H1 (cell line): ENCODE measurements at regions not wholly inside any gene's neighbourhood (a gene's known extent, or its start where the extent isn't known, plus 50 kb on each side); places are given as distances from the start of the nearest gene placed in this dataset.
A peak's percentile ranks its signal among the peaks of the same experiment; 100 is the strongest.

Source experiments
- CTCF ChIA-PET: fragments of 300-600 bp; sonication (Branson Sonifier 250); formaldehyde crosslinking; loops from one replicate; lab custom pipeline; 2021; ENCODE audit not compliant: partially characterized antibody; lab: Charles Lee
- POLR2A ChIA-PET: fragments of 300-600 bp; sonication (Branson Sonifier 250); formaldehyde crosslinking; loops from one replicate; lab custom pipeline; 2021; ENCODE audit warnings: inconsistent platforms; ENCODE audit not compliant: partially characterized antibody; lab: Charles Lee
- DNase-seq, 2 experiments: peaks; one replicate each; pipeline versions ENCODE4 v3.0.0 to v3.0.0-alpha.2; 2010 to 2022; ENCODE audit warnings: low spot score in 2 of 2, low read depth in 1 of 2, mixed read lengths in 1 of 2
- FAIRE-seq: peaks from 2 replicates; lab custom pipeline; 2011; peaks lifted over from hg19 to GRCh38; lab: Jason Lieb, UNC
- H2AFZ ChIP-seq: 2 replicates; pipeline ENCODE4 v1.8.1; 2012; ENCODE audit warnings: low read length, inconsistent platforms
- H2AK5ac ChIP-seq: 2 replicates; pipeline ENCODE4 v1.6.1; 2013; ENCODE audit warnings: low read depth, low read length
- H2BK120ac ChIP-seq: replicated peaks from 2 replicates; pipeline ENCODE3; 2013; ENCODE audit warnings: low read depth, low read length, inconsistent platforms
- H2BK12ac ChIP-seq: 2 replicates; pipeline ENCODE4 v1.6.1; 2013; ENCODE audit warnings: low read depth, low read length
- H2BK15ac ChIP-seq: 2 replicates; pipeline ENCODE4 v1.6.1; 2013; ENCODE audit warnings: low read length
- H2BK20ac ChIP-seq: 2 replicates; pipeline ENCODE4 v1.6.1; 2013; ENCODE audit warnings: low read length
- H2BK5ac ChIP-seq: 2 replicates; pipeline ENCODE4 v1.6.1; 2013; ENCODE audit warnings: low read depth, low read length
- H3K14ac ChIP-seq: 2 replicates; pipeline ENCODE4 v1.6.1; 2013; ENCODE audit warnings: inconsistent platforms; ENCODE audit not compliant: insufficient read length
- H3K18ac ChIP-seq: 2 replicates; pipeline ENCODE4 v1.6.1; 2013; ENCODE audit warnings: low read length; ENCODE audit errors: extremely low read depth
- H3K23ac ChIP-seq: 2 replicates; pipeline ENCODE4 v1.6.1; 2013; ENCODE audit warnings: inconsistent platforms; ENCODE audit not compliant: insufficient read length
- H3K23me2 ChIP-seq: 2 replicates; pipeline ENCODE4 v1.6.1; 2013; ENCODE audit warnings: low read depth, low read length
- H3K27ac ChIP-seq: 2 replicates; pipeline ENCODE4 v1.6.1; 2011; ENCODE audit warnings: low read depth, low read length, inconsistent platforms
- H3K27me3 ChIP-seq, 4 experiments: replicated peaks in 1 of 4; 1 replicate in 1 of 4; 2 replicates in 3 of 4; pipeline versions ENCODE4 v1.6.1 to v1.8.1; 2011 to 2013; ENCODE audit warnings: low read length in 3 of 4, mild to moderate bottlenecking in 3 of 4, inconsistent platforms in 2 of 4, mixed read lengths in 2 of 4, moderate library complexity in 1 of 4; ENCODE audit not compliant: control insufficient read depth in 3 of 4, insufficient read depth in 3 of 4; ENCODE audit errors: extremely low read depth in 1 of 4
- H3K36me3 ChIP-seq, 4 experiments: 2 replicates each; pipeline versions ENCODE4 v1.6.1 to v1.8.1; 2011 to 2013; ENCODE audit warnings: mild to moderate bottlenecking in 4 of 4, low read length in 3 of 4, moderate library complexity in 2 of 4, control low read depth in 1 of 4, inconsistent platforms in 1 of 4; ENCODE audit not compliant: insufficient read depth in 4 of 4, control insufficient read depth in 2 of 4
- H3K4ac ChIP-seq: replicated peaks from 2 replicates; pipeline ENCODE3; 2013; ENCODE audit warnings: low read length, low read depth, mixed read lengths, inconsistent platforms; ENCODE audit not compliant: insufficient read length
- H3K4me1 ChIP-seq, 4 experiments: replicated peaks in 1 of 4; 1 replicate in 1 of 4; 2 replicates in 3 of 4; pipeline versions ENCODE4 v1.6.1 to v1.8.1; 2011 to 2013; ENCODE audit warnings: low read length in 3 of 4, inconsistent platforms in 2 of 4, mixed read lengths in 1 of 4; ENCODE audit not compliant: insufficient read depth in 4 of 4, control insufficient read depth in 3 of 4
- H3K4me2 ChIP-seq, 2 experiments: 2 replicates each; pipeline versions ENCODE4 v1.6.1 to v1.8.1; 2011 to 2013; ENCODE audit warnings: low read depth in 2 of 2, low read length in 2 of 2, control low read depth in 1 of 2, inconsistent platforms in 1 of 2, mild to moderate bottlenecking in 1 of 2; ENCODE audit not compliant: insufficient read depth in 1 of 2
- H3K4me3 ChIP-seq, 4 experiments: fragments of 200-600, 300-600 bp in 1 of 4; sonication (generic), shearing (Covaris generic), sonication (Bioruptor Twin) in 1 of 4; 2 replicates each; pipeline versions ENCODE4 v1.5.1 to v1.8.1; 2011 to 2016; ENCODE audit warnings: low read length in 4 of 4, low read depth in 3 of 4, control low read depth in 2 of 4, inconsistent platforms in 2 of 4, mild to moderate bottlenecking in 2 of 4, mixed read lengths in 1 of 4, moderate library complexity in 1 of 4; ENCODE audit not compliant: insufficient read depth in 2 of 4; ENCODE audit errors: extremely low read depth in 1 of 4
- H3K56ac ChIP-seq: replicated peaks from 2 replicates; pipeline ENCODE3; 2013; ENCODE audit warnings: low read depth, mild to moderate bottlenecking, mixed read lengths, low read length, inconsistent platforms; ENCODE audit not compliant: insufficient read length
- H3K79me1 ChIP-seq: 2 replicates; pipeline ENCODE4 v1.6.1; 2013; ENCODE audit warnings: low read depth, low read length, control low read depth
- H3K79me2 ChIP-seq, 2 experiments: 2 replicates each; pipeline versions ENCODE4 v1.6.1 to v1.8.1; 2012 to 2013; ENCODE audit warnings: low read length in 2 of 2, mild to moderate bottlenecking in 2 of 2, inconsistent platforms in 1 of 2; ENCODE audit not compliant: insufficient read depth in 2 of 2, control insufficient read depth in 1 of 2
- H3K9ac ChIP-seq, 4 experiments: replicated peaks in 1 of 4; 1 replicate in 1 of 4; 2 replicates in 3 of 4; pipeline versions ENCODE4 v1.6.1 to v1.8.1; 2011 to 2013; ENCODE audit warnings: low read depth in 3 of 4, low read length in 3 of 4, control low read depth in 2 of 4, mild to moderate bottlenecking in 2 of 4, moderate library complexity in 2 of 4, inconsistent platforms in 1 of 4; ENCODE audit errors: extremely low read depth in 1 of 4
- H3K9me3 ChIP-seq, 2 experiments: 2 replicates each; pipeline versions ENCODE4 v1.6.1 to v1.8.1; 2012 to 2013; ENCODE audit warnings: mild to moderate bottlenecking in 2 of 2, moderate library complexity in 2 of 2, control low read depth in 1 of 2, inconsistent platforms in 1 of 2, low read depth in 1 of 2, low read length in 1 of 2, mixed read lengths in 1 of 2; ENCODE audit not compliant: insufficient read depth in 2 of 2
- H4K20me1 ChIP-seq, 2 experiments: replicated peaks in 1 of 2; 2 replicates each; pipeline versions ENCODE3 to v1.8.1; 2011 to 2013; ENCODE audit warnings: inconsistent platforms in 2 of 2, low read length in 2 of 2, mild to moderate bottlenecking in 1 of 2; ENCODE audit not compliant: insufficient read depth in 2 of 2, control insufficient read depth in 1 of 2
- H4K5ac ChIP-seq: 2 replicates; pipeline ENCODE4 v1.6.1; 2013; ENCODE audit warnings: low read length, low read depth, mixed read lengths, inconsistent platforms; ENCODE audit not compliant: insufficient read length
- H4K8ac ChIP-seq: 2 replicates; pipeline ENCODE4 v1.8.0; 2013; ENCODE audit warnings: mild to moderate bottlenecking, moderate library complexity, low read length, inconsistent platforms; ENCODE audit not compliant: insufficient read depth; ENCODE audit errors: extremely low read depth
- H4K91ac ChIP-seq: replicated peaks from 2 replicates; pipeline ENCODE3; 2013; ENCODE audit warnings: low read length, mixed read lengths, inconsistent platforms; ENCODE audit not compliant: insufficient read length
- E2F6 ChIP-seq: IDR thresholded peaks from 2 replicates; pipeline ENCODE4 v1.6.1; 2012; ENCODE audit warnings: inconsistent platforms
- MAX ChIP-seq: IDR thresholded peaks from 2 replicates; pipeline ENCODE4 v1.6.1; 2012; ENCODE audit warnings: inconsistent platforms
- TAF7 ChIP-seq: optimal IDR thresholded peaks from 2 replicates; pipeline ENCODE3; 2011; ENCODE audit warnings: low read depth, mild to moderate bottlenecking, inconsistent platforms, low read length, moderate library complexity, borderline replicate concordance
- WGBS, 2 experiments: shearing (Covaris generic) in 1 of 2; methylation state at CpG; one replicate each; pipeline versions ENCODE4 v1.1.6 to v1.1.7; 2013 to 2015; ENCODE audit warnings: low lambda C conversion rate in 2 of 2, mixed read lengths in 2 of 2, inconsistent platforms in 1 of 2, low coverage in 1 of 2, missing lambda C conversion rate in 1 of 2; ENCODE audit not compliant: insufficient replicate concordance in 2 of 2, insufficient coverage in 1 of 2, insufficient read length in 1 of 2; ENCODE audit errors: extremely low coverage in 1 of 2, missing lambda C conversion rate in 1 of 2; 5-methylcytosine and 5-hydroxymethylcytosine counted together

GRCh38 chr2:139872032-139872431 is 1091.8 kb upstream of the NXPH2 start:
- Histone ChIP-seq H2BK5ac (no peak overlapping the region), H2BK120ac (no peak overlapping the region), H4K91ac (no peak overlapping the region), H2BK20ac (no peak overlapping the region), H3K79me2 (no peaks in the 10 kb centered on the region), H3K4me3 (no peak overlapping the region), H4K8ac (no peak overlapping the region; the same call in 1 of the 2 replicates), H3K56ac (no peak overlapping the region), H3K9ac (no peak overlapping the region), H3K9me3 (peaks cover 0 to 3% of the 10 kb centered on the region in 2 experiments; a peak in 2 of 4 replicates), H2BK12ac (no peak overlapping the region), H4K5ac (no peak overlapping the region), H3K18ac (no peak overlapping the region), H3K79me1 (no peaks in the 10 kb centered on the region), H4K20me1 (no peaks in the 10 kb centered on the region), H2AK5ac (no peak overlapping the region), H3K14ac (no peak overlapping the region), H3K27me3 (no peaks in the 10 kb centered on the region), H3K4ac (no peak overlapping the region), H3K4me2 (no peak overlapping the region), H3K36me3 (no peaks in the 10 kb centered on the region), H2BK15ac (no peak overlapping the region), H3K27ac (no peak overlapping the region), H3K4me1 (no peaks in the 10 kb centered on the region; a peak in 2 of 7 replicates), H3K23ac (no peak overlapping the region), H2AFZ (no peak overlapping the region), H3K23me2 (no peaks in the 10 kb centered on the region)
- FAIRE-seq (no peak), DNase-seq (no peak)
- WGBS, 2 experiments: 91% methylated on average over 8 of the region's 8 CpGs; no CpG with 5 or more reads in 1 of the 2 experiments
- CTCF ChIA-PET: no interaction called here
- TF ChIP-seq MAX (peak; percentile 91), TAF7 (no peak), E2F6 (peak; percentile 96)
- POLR2A ChIA-PET: no interaction called here
